DMS114 treated with DMSO at 0.1 percent for 48 hours (cell line): ENCODE measurements at regions not wholly inside any gene's neighbourhood (a gene's known extent, or its start where the extent isn't known, plus 50 kb on each side); places are given as distances from the start of the nearest gene placed in this dataset.

Experiments used
- DNase-seq: peaks from one replicate; lab custom pipeline; 2025; ENCODE audit not compliant: unreplicated experiment; lab: John Stamatoyannopoulos, UW

GRCh38 chr4:178899084-178899483 lies 1456.8 kb upstream of the AGA start:
- no peak for DNase-seq

- DNase-seq = no peak
Measured at GRCh38 chr4:178917756-178918155, 1475.5 kb upstream of the AGA start.

GRCh38 chr4:178937130-178937529 lies 1494.9 kb upstream of the AGA start:
- no peak for DNase-seq

GRCh38 chr4:178941975-178942374 lies 1499.7 kb upstream of the AGA start:
- DNase-seq = no peak

GRCh38 chr4:178953447-178954120 lies 1511.3 kb upstream of the AGA start:
- DNase-seq = no peak

GRCh38 chr4:178955614-178956013 lies 1513.4 kb upstream of the AGA start:
- DNase-seq = no peak

- no peak for DNase-seq
Measured at GRCh38 chr4:178958725-178959440, 1516.6 kb upstream of the AGA start.

GRCh38 chr4:178963446-178964045 lies 1521.3 kb upstream of the AGA start:
- DNase-seq = no peak

- no peak for DNase-seq
Measured at GRCh38 chr4:178966644-178967043, 1524.4 kb upstream of the AGA start.

GRCh38 chr4:178970433-178971140 lies 1528.3 kb upstream of the AGA start:
- DNase-seq = no peak

GRCh38 chr4:178976861-178977260 lies 1534.6 kb upstream of the AGA start:
- DNase-seq = no peak

GRCh38 chr4:178993306-178993705 lies 1551.1 kb upstream of the AGA start:
- DNase-seq = no peak

GRCh38 chr4:179001918-179002317 lies 1559.7 kb upstream of the AGA start:
- no peak for DNase-seq

GRCh38 chr4:179007755-179008154 lies 1565.5 kb upstream of the AGA start:
- no peak for DNase-seq

GRCh38 chr4:179017581-179017980 lies 1575.3 kb upstream of the AGA start:
- DNase-seq = no peak

GRCh38 chr4:179027569-179027968 lies 1585.3 kb upstream of the AGA start:
- no peak for DNase-seq

GRCh38 chr4:179028321-179028720 lies 1586.1 kb upstream of the AGA start:
- DNase-seq = no peak

- DNase-seq = no peak
Measured at GRCh38 chr4:179029683-179030082, 1587.4 kb upstream of the AGA start.

GRCh38 chr4:179040259-179040658 lies 1598.0 kb upstream of the AGA start:
- DNase-seq = no peak

- no peak for DNase-seq
Measured at GRCh38 chr4:179048839-179049453, 1606.7 kb upstream of the AGA start.

- no peak for DNase-seq
Measured at GRCh38 chr4:179051206-179051605, 1609.0 kb upstream of the AGA start.
